Transverse colon (tissue), 4 donors: ENCODE measurements at regions not wholly inside any gene's neighbourhood (a gene's known extent, or its start where the extent isn't known, plus 50 kb on each side); places are given as distances from the start of the nearest gene placed in this dataset.

Experiments used
- POLR2AphosphoS5 ChIP-seq, 3 donors: sonication (generic); formaldehyde crosslinking; IDR thresholded peaks; one replicate each; pipeline ENCODE4 v1.6.1; 2016; ENCODE audit warnings: antibody characterized with exemption in 3 of 3
- TF ChIP-seq, protein P1 (sequence below), 5 experiments: fragments of 200-600 bp in 3 of 5; fragments of 450-650 bp in 2 of 5; sonication (generic) in 3 of 5; IDR thresholded peaks; 1 replicate in 2 of 5; 2 replicates in 3 of 5; pipeline ENCODE4 v1.5.1; 2016 to 2017; ENCODE audit warnings: antibody characterized with exemption in 5 of 5, inconsistent platforms in 3 of 5, mild to moderate bottlenecking in 2 of 5, moderate library complexity in 1 of 5

DNA sequence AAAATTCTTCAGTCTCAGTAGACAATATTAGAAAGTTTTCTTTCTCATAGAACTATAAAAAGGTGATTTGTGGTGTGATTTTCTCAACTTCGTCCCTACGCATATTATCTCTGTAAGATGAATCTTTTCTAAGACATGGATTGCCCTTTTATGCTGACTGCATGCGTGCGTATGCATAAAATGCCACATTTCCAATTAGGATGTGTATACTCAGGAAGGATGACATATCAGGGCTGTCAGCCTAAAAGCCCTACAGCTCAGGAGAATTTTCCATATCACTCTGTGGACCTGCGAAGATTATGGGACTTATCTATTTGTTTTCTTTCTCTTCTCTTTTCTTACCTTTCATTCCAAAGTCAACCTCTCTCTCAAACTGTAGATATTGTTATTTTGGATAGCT, 166.5 kb upstream of the GPC6 start:
- no peak for TF ChIP-seq POLR2AphosphoS5 (IDR thresholded peaks at IDR 0.05)
- TF ChIP-seq, protein P1, sequence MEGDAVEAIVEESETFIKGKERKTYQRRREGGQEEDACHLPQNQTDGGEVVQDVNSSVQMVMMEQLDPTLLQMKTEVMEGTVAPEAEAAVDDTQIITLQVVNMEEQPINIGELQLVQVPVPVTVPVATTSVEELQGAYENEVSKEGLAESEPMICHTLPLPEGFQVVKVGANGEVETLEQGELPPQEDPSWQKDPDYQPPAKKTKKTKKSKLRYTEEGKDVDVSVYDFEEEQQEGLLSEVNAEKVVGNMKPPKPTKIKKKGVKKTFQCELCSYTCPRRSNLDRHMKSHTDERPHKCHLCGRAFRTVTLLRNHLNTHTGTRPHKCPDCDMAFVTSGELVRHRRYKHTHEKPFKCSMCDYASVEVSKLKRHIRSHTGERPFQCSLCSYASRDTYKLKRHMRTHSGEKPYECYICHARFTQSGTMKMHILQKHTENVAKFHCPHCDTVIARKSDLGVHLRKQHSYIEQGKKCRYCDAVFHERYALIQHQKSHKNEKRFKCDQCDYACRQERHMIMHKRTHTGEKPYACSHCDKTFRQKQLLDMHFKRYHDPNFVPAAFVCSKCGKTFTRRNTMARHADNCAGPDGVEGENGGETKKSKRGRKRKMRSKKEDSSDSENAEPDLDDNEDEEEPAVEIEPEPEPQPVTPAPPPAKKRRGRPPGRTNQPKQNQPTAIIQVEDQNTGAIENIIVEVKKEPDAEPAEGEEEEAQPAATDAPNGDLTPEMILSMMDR (IDR thresholded peaks at IDR 0.05), result no peak
